GM18507 (cell line): ENCODE measurements at regions not wholly inside any gene's neighbourhood (a gene's known extent, or its start where the extent isn't known, plus 50 kb on each side); places are given as distances from the start of the nearest gene placed in this dataset.
"Not testable (repeated sequence)": the region's sequence is repeated elsewhere in the genome, so short reads cannot be mapped to it uniquely, and the experiment has no call there.

Experiments used
- DNase-seq: peaks from one replicate; pipeline ENCODE4 v3.0.0; 2011; ENCODE audit warnings: low read depth; ENCODE audit not compliant: insufficient read length; ENCODE audit errors: extremely low spot score
- FAIRE-seq: peaks from 2 replicates; lab custom pipeline; 2011; peaks lifted over from hg19 to GRCh38; lab: Jason Lieb, UNC

- FAIRE-seq (no peak), DNase-seq (no peak)
Measured at GRCh38 chr13:76683168-76683567, 203.0 kb downstream of the KCTD12 start.

- DNase-seq, result no peak
- no peak for FAIRE-seq
Measured at GRCh38 chr13:76680112-76680511, 206.1 kb downstream of the KCTD12 start.

- DNase-seq, result no peak
- no peak for FAIRE-seq
Measured at GRCh38 chr13:76677043-76677442, 209.2 kb downstream of the KCTD12 start.

GRCh38 chr13:76672420-76672819, 213.8 kb downstream of the KCTD12 start:
- DNase-seq (no peak), FAIRE-seq (no peak)

- no peak for FAIRE-seq
Measured at GRCh38 chr13:76668716-76669115, 217.5 kb downstream of the KCTD12 start.

GRCh38 chr13:76668141-76668540, 218.1 kb downstream of the KCTD12 start:
- DNase-seq, result no peak
- FAIRE-seq, result no peak

More at GRCh38 chr13:76668716-76669115, 217.5 kb downstream of the KCTD12 start:
- DNase-seq, result no peak

GRCh38 chr13:76667551-76667950, 218.7 kb downstream of the KCTD12 start:
- FAIRE-seq, result no peak

GRCh38 chr13:76663592-76664335, 222.4 kb downstream of the KCTD12 start:
- no peak for DNase-seq
- FAIRE-seq, result no peak

More at GRCh38 chr13:76667551-76667950, 218.7 kb downstream of the KCTD12 start:
- DNase-seq, result no peak

GRCh38 chr13:76659074-76659473, 227.1 kb downstream of the KCTD12 start:
- FAIRE-seq, DNase-seq: not testable (repeated sequence)

- DNase-seq, result no peak
- FAIRE-seq, result no peak
Measured at GRCh38 chr13:76656500-76656899, 229.7 kb downstream of the KCTD12 start.

- FAIRE-seq (no peak), DNase-seq (no peak)
Measured at GRCh38 chr13:76656056-76656455, 230.1 kb downstream of the KCTD12 start.

- DNase-seq, result no peak
- no peak for FAIRE-seq
Measured at GRCh38 chr13:76654263-76654662, 231.9 kb downstream of the KCTD12 start.

- FAIRE-seq (no peak), DNase-seq (no peak)
Measured at GRCh38 chr13:76651286-76651685, 234.9 kb downstream of the KCTD12 start.

- DNase-seq (no peak), FAIRE-seq (no peak)
Measured at GRCh38 chr13:76647550-76647949, 238.7 kb downstream of the KCTD12 start.

- DNase-seq (no peak), FAIRE-seq (no peak)
Measured at GRCh38 chr13:76646946-76647345, 239.3 kb downstream of the KCTD12 start.

- no peak for FAIRE-seq
- DNase-seq, result no peak
Measured at GRCh38 chr13:76645632-76646031, 240.6 kb downstream of the KCTD12 start.

GRCh38 chr13:76644906-76645305, 241.3 kb downstream of the KCTD12 start:
- FAIRE-seq (no peak), DNase-seq (no peak)

GRCh38 chr13:76643596-76643995, 242.6 kb downstream of the KCTD12 start:
- DNase-seq (no peak), FAIRE-seq (no peak)

- no peak for FAIRE-seq
- no peak for DNase-seq
Measured at GRCh38 chr13:76641056-76641455, 245.1 kb downstream of the KCTD12 start.

GRCh38 chr13:76638882-76639281, 247.3 kb downstream of the KCTD12 start:
- FAIRE-seq, result no peak
- DNase-seq, result no peak

GRCh38 chr13:76638181-76638580, 248.0 kb downstream of the KCTD12 start:
- no peak for DNase-seq
- FAIRE-seq, result no peak
